CD4-positive, alpha-beta T cell (primary cell): ENCODE measurements at regions not wholly inside any gene's neighbourhood (a gene's known extent, or its start where the extent isn't known, plus 50 kb on each side); places are given as distances from the start of the nearest gene placed in this dataset.

Experiments
- ATAC-seq: fragments of 200-7000 bp; cut with Tn5 transposase; one replicate; pipeline ENCODE4 v1.10.0; 2022; ENCODE audit warnings: mild to moderate bottlenecking; ENCODE audit not compliant: poor library complexity
- CTCF ChIA-PET: fragments of 350-600 bp; sonication (Branson Sonifier 250); formaldehyde crosslinking; loops from one replicate; lab custom pipeline; 2021; ENCODE audit warnings: antibody characterized with exemption, inconsistent platforms; lab: Charles Lee
- POLR2A ChIA-PET: fragments of 350-600 bp; sonication (Branson Sonifier 250); formaldehyde crosslinking; loops from one replicate; lab custom pipeline; 2021; ENCODE audit warnings: antibody characterized with exemption, inconsistent platforms; lab: Charles Lee
- DNase-seq, 14 experiments: peaks; one replicate each; pipeline ENCODE4 v3.0.0-alpha.2; 2013 to 2020; ENCODE audit warnings: mixed read lengths in 2 of 14
- H3K27ac ChIP-seq, 2 donors: one replicate each; pipeline versions ENCODE4 v1.5.1 to v1.7.0; 2013; ENCODE audit warnings: low read length in 2 of 2, low read depth in 1 of 2, mild to moderate bottlenecking in 1 of 2
- H3K27me3 ChIP-seq, 2 experiments: 1 replicate in 1 of 2; 2 replicates in 1 of 2; pipeline versions ENCODE4 v1.6.1 to v1.7.0; 2013; ENCODE audit warnings: low read length in 2 of 2, control low read depth in 1 of 2, mild to moderate bottlenecking in 1 of 2, moderate library complexity in 1 of 2; ENCODE audit not compliant: insufficient read depth in 2 of 2, control insufficient read depth in 1 of 2
- H3K36me3 ChIP-seq: one replicate; pipeline ENCODE4 v1.6.1; 2013; ENCODE audit warnings: low read length, control low read depth; ENCODE audit not compliant: insufficient read depth
- H3K4me1 ChIP-seq: one replicate; pipeline ENCODE4 v1.6.1; 2013; ENCODE audit warnings: low read length, control low read depth; ENCODE audit not compliant: insufficient read depth
- H3K4me3 ChIP-seq: one replicate; pipeline ENCODE4 v1.5.1; 2013; ENCODE audit warnings: mild to moderate bottlenecking, low read length, moderate library complexity
- H3K9me3 ChIP-seq, 2 experiments: 1 replicate in 1 of 2; 2 replicates in 1 of 2; pipeline versions ENCODE4 v1.6.1 to v1.7.0; 2013; ENCODE audit warnings: low read length in 2 of 2, mild to moderate bottlenecking in 2 of 2, control low read depth in 1 of 2, moderate library complexity in 1 of 2; ENCODE audit not compliant: control insufficient read depth in 1 of 2, insufficient read depth in 1 of 2
- H3K27ac Mint-ChIP-seq: one replicate; pipeline ENCODE4 v1.8.0; 2020; ENCODE audit warnings: mixed read lengths
- H3K27me3 Mint-ChIP-seq: one replicate; pipeline ENCODE4 v1.8.0; 2021; ENCODE audit warnings: mixed read lengths
- H3K36me3 Mint-ChIP-seq: one replicate; pipeline ENCODE4 v1.8.0; 2021; ENCODE audit warnings: low read depth, mixed read lengths
- H3K4me1 Mint-ChIP-seq: one replicate; pipeline ENCODE4 v1.8.0; 2021; ENCODE audit warnings: low read depth, mixed read lengths
- H3K4me3 Mint-ChIP-seq: one replicate; pipeline ENCODE4 v1.8.0; 2020; ENCODE audit warnings: mild to moderate bottlenecking, mixed read lengths
- H3K9me3 Mint-ChIP-seq: one replicate; pipeline ENCODE4 v1.8.0; 2020; ENCODE audit warnings: mixed read lengths
- CTCF ChIP-seq: fragments of 200-600 bp; IDR thresholded peaks from one replicate; pipeline ENCODE4 v1.8.0; 2022; ENCODE audit warnings: antibody characterized with exemption, mild to moderate bottlenecking
- intact Hi-C, 2 experiments: fragments of 100-400 bp; cut with DNase I in 1 of 2; cut with micrococcal nuclease in 1 of 2; formaldehyde crosslinking; loops; one replicate each; pipeline versions ENCODE4 v1.15.1 to v1.9.0; 2023 to 2025; cut with DNase I, micrococcal nuclease

- Histone ChIP-seq H3K27me3 (no peaks in the 10 kb centered on the region), H3K9me3 (peaks cover 0 to 4% of the 10 kb centered on the region in 2 experiments), H3K27ac (no peak overlapping the region), H3K4me3 (no peak overlapping the region), H3K4me1 (no peaks in the 10 kb centered on the region), H3K36me3 (no peaks in the 10 kb centered on the region)
- intact Hi-C loops, result no loop called here
- TF ChIP-seq CTCF, result no peak
- ChIA-PET POLR2A (no interaction called here), CTCF (no interaction called here)
- Mint-ChIP-seq H3K4me3 (no peak overlapping the region), H3K4me1 (no peaks in the 10 kb centered on the region), H3K27ac (no peak overlapping the region), H3K9me3 (no peaks in the 10 kb centered on the region), H3K27me3 (no peaks in the 10 kb centered on the region), H3K36me3 (no peaks in the 10 kb centered on the region)
- ATAC-seq, result no peak
- no peak for DNase-seq
These were observed 149.6 kb downstream of the ABCA8 start for GRCh38 chr17:68805609-68806008.

DNA sequence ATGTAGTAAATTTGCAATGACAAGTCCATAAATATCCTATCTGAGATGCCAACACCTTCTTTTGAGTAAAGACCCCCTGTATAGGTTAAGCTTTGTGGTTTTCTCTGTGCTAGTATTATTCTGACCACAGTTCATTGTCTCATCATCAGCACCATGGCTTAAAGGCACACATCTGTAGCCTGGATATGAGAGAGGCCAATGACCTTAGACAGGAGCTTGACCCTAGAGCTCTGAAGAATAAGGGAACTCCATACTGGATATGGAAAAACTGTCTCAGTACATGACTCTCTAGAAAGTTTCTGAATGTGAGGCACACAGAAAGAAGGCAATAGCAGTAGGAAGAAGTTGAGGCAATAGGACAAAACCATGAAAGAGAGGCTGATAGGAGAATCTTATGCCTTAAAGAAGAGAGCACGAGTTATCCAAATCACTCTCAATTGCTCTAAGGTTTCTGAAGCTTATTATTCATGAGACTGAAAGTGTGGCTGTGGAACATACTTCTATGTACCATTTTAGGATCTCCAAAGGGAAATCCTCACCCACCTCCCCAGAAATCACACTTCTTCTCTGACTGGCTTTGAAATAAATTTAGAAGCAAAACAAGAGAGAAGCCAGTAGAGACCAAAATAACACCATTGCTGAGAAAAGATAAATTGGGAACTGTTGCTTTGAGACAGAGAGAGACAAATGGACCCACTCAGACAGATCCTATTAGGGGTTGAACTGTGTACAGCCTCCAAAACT is 150.2 kb downstream of the ABCA8 start:
- H3K4me1 Mint-ChIP-seq, result no peaks in the 10 kb centered on the region
- Histone ChIP-seq H3K4me1 (no peaks in the 10 kb centered on the region), H3K4me3 (no peak overlapping the region), H3K9me3 (peaks cover 0 to 4% of the 10 kb centered on the region in 2 experiments), H3K27me3 (no peaks in the 10 kb centered on the region), H3K27ac (no peak overlapping the region), H3K36me3 (no peaks in the 10 kb centered on the region)
- H3K27me3 Mint-ChIP-seq, result no peaks in the 10 kb centered on the region
- ChIA-PET CTCF (no interaction called here), POLR2A (no interaction called here)
- H3K9me3 Mint-ChIP-seq, result no peaks in the 10 kb centered on the region
- ATAC-seq (no peak), DNase-seq (no peak)
- intact Hi-C loops, result no loop called here
- TF ChIP-seq CTCF, result no peak
- no peaks in the 10 kb centered on the region for H3K36me3 Mint-ChIP-seq
- no peak overlapping the region for H3K4me3 Mint-ChIP-seq
- H3K27ac Mint-ChIP-seq, result no peak overlapping the region

DNA sequence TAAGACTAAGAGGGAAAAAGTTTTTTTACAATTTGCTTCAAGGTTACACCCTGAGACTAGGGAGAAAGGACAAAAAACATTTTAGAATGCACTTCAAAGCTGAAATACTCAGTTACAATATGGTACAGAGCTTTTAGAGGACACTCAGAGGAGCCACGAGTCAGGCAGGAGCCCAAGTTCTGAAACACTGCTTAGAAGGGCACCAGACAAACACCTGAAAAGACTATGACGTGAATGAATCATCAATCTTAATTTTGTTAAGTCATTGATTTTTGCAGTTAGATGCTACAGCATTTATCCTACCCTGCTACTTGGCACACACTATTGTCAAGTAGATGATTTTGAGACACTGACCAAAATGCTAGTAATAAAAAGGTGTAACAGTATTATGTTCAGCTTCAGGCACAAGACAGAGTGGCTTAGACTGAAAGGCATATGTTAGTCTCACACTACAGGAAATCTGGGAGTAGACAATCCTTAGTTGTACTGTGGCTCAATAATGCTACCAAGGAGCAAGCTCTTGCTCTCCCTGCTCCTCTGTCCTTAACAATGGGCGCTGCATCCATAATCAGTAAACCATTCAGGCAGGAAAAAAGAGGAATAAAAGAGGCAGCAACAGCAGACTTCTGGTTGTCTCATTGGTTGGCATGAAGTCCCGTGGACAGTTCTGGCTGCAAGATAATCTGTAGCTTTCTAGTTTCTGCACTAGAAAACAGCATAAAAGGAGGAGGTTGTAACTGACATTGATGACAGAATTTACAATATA is 151.8 kb downstream of the ABCA8 start:
- CTCF ChIA-PET, result no interaction called here
- Mint-ChIP-seq H3K4me3 (no peak overlapping the region), H3K4me1 (no peaks in the 10 kb centered on the region), H3K36me3 (no peaks in the 10 kb centered on the region), H3K9me3 (no peaks in the 10 kb centered on the region), H3K27me3 (no peaks in the 10 kb centered on the region), H3K27ac (no peak overlapping the region)
- no peaks in the 10 kb centered on the region for H3K27me3 ChIP-seq
- H3K4me3 ChIP-seq, result no peak overlapping the region
- no peak for TF ChIP-seq CTCF
- no peaks in the 10 kb centered on the region for H3K4me1 ChIP-seq
- peaks cover 0 to 4% of the 10 kb centered on the region in 2 experiments for H3K9me3 ChIP-seq
- intact Hi-C loops, result no loop called here
- no peak overlapping the region for H3K27ac ChIP-seq
- H3K36me3 ChIP-seq, result no peaks in the 10 kb centered on the region
- DNase-seq (no peak), ATAC-seq (no peak)
- POLR2A ChIA-PET, result no interaction called here
